Neutrophil (primary cell): ENCODE measurements at regions not wholly inside any gene's neighbourhood (a gene's known extent, or its start where the extent isn't known, plus 50 kb on each side); places are given as distances from the start of the nearest gene placed in this dataset.

Source experiments
- H3K27ac ChIP-seq: fragments of 200-600 bp; sonication (generic); 2 replicates; pipeline ENCODE4 v1.5.1; 2016; ENCODE audit warnings: mild to moderate bottlenecking, moderate library complexity
- H3K27me3 ChIP-seq: fragments of 200-600 bp; sonication (generic); 2 replicates; pipeline ENCODE4 v1.6.0; 2016; ENCODE audit warnings: mild to moderate bottlenecking
- H3K36me3 ChIP-seq: fragments of 200-600 bp; sonication (generic); 2 replicates; pipeline ENCODE4 v1.5.1; 2017
- H3K4me1 ChIP-seq, 2 experiments: fragments of 200-600 bp in 1 of 2; sonication (generic) in 1 of 2; 1 replicate in 1 of 2; 2 replicates in 1 of 2; pipeline versions ENCODE4 v1.5.1 to v1.6.1; 2013 to 2016; ENCODE audit warnings: low read depth in 1 of 2, low read length in 1 of 2, mild to moderate bottlenecking in 1 of 2, moderate library complexity in 1 of 2; ENCODE audit not compliant: control insufficient read depth in 1 of 2, insufficient read depth in 1 of 2
- H3K4me3 ChIP-seq, 2 experiments: fragments of 200-600 bp in 1 of 2; sonication (generic) in 1 of 2; 1 replicate in 1 of 2; 2 replicates in 1 of 2; pipeline ENCODE4 v1.5.1; 2013 to 2016; ENCODE audit warnings: low read depth in 1 of 2, low read length in 1 of 2, mild to moderate bottlenecking in 1 of 2, moderate library complexity in 1 of 2
- H3K9me3 ChIP-seq: fragments of 200-600 bp; sonication (generic); 2 replicates; pipeline ENCODE4 v1.5.1; 2016
- CTCF ChIP-seq: fragments of 200-600 bp; sonication (generic); IDR thresholded peaks from 2 replicates; pipeline ENCODE4 v1.5.1; 2016; ENCODE audit warnings: antibody characterized with exemption

- Histone ChIP-seq H3K4me3 (no peak overlapping the region), H3K27me3 (no peaks in the 10 kb centered on the region), H3K27ac (no peak overlapping the region), H3K4me1 (no peaks in the 10 kb centered on the region), H3K9me3 (no peaks in the 10 kb centered on the region), H3K36me3 (no peaks in the 10 kb centered on the region)
- no peak for TF ChIP-seq CTCF
These were observed 124.6 kb upstream of the CXADR start for GRCh38 chr21:17388226-17388625.

- TF ChIP-seq CTCF = no peak
- H3K4me1 ChIP-seq = no peaks in the 10 kb centered on the region
- H3K4me3 ChIP-seq = no peak overlapping the region
These were observed 123.5 kb upstream of the CXADR start for GRCh38 chr21:17389311-17389710.

GRCh38 chr21:17390569-17390968, 122.3 kb upstream of the CXADR start:
- no peaks in the 10 kb centered on the region for H3K9me3 ChIP-seq
- no peaks in the 10 kb centered on the region for H3K36me3 ChIP-seq
- H3K27me3 ChIP-seq = no peaks in the 10 kb centered on the region
- no peak for TF ChIP-seq CTCF
- H3K27ac ChIP-seq = no peak overlapping the region
- H3K4me1 ChIP-seq = no peaks in the 10 kb centered on the region
- H3K4me3 ChIP-seq = no peak overlapping the region

More at GRCh38 chr21:17389311-17389710, 123.5 kb upstream of the CXADR start:
- H3K27ac ChIP-seq = no peak overlapping the region
- no peaks in the 10 kb centered on the region for H3K9me3 ChIP-seq
- no peaks in the 10 kb centered on the region for H3K27me3 ChIP-seq
- H3K36me3 ChIP-seq = no peaks in the 10 kb centered on the region

GRCh38 chr21:17391811-17392340, 121.0 kb upstream of the CXADR start:
- H3K27ac ChIP-seq = no peak overlapping the region
- TF ChIP-seq CTCF = no peak
- no peak overlapping the region for H3K4me3 ChIP-seq
- H3K4me1 ChIP-seq = no peaks in the 10 kb centered on the region
- H3K27me3 ChIP-seq = no peaks in the 10 kb centered on the region
- no peaks in the 10 kb centered on the region for H3K36me3 ChIP-seq
- no peaks in the 10 kb centered on the region for H3K9me3 ChIP-seq

- Histone ChIP-seq H3K36me3 (no peaks in the 10 kb centered on the region), H3K4me3 (no peak overlapping the region), H3K9me3 (no peaks in the 10 kb centered on the region), H3K27ac (no peak overlapping the region), H3K4me1 (no peaks in the 10 kb centered on the region), H3K27me3 (no peaks in the 10 kb centered on the region)
- no peak for TF ChIP-seq CTCF
These were observed 119.4 kb upstream of the CXADR start for GRCh38 chr21:17393413-17393812.

- Histone ChIP-seq H3K4me3 (no peak overlapping the region), H3K36me3 (no peaks in the 10 kb centered on the region), H3K9me3 (no peaks in the 10 kb centered on the region), H3K27me3 (no peaks in the 10 kb centered on the region), H3K4me1 (no peaks in the 10 kb centered on the region), H3K27ac (no peak overlapping the region)
- no peak for TF ChIP-seq CTCF
These were observed 115.9 kb upstream of the CXADR start for GRCh38 chr21:17396948-17397347.
